ENCODE measurements at regions not wholly inside any gene's neighbourhood (a gene's known extent, or its start where the extent isn't known, plus 50 kb on each side); places are given as distances from the start of the nearest gene placed in this dataset.

GRCh38 chr9:731474-731873, 110.0 kb upstream of the DMRT1 start:
- Histone ChIP-seq H3K27ac (no peak overlapping the region), H3K36me3 (no peaks in the 10 kb centered on the region), H3F3A (ENCODE audit: low read depth) (no peaks in the 10 kb centered on the region), H4K20me1 (ENCODE audit: low read depth) (no peaks in the 10 kb centered on the region), H3K4me2 (no peak overlapping the region), H3K27me3 (no peaks in the 10 kb centered on the region), H2AFZ (replicated peaks) (no peak overlapping the region), H3K4me1 (no peaks in the 10 kb centered on the region), H3K9ac (no peak overlapping the region), H3K79me2 (ENCODE audit: low read depth) (no peaks in the 10 kb centered on the region), H3K9me3 (ENCODE audit: low read depth) (no peaks in the 10 kb centered on the region), H3K4me3 (no peak overlapping the region)
- DNase-seq (ENCODE audit: low spot score), result no peak
- no peak overlapping the region for H3K4me3 Mint-ChIP-seq
- no peak overlapping the region for H3K27ac Mint-ChIP-seq
- H3K27me3 Mint-ChIP-seq (ENCODE audit: insufficient read depth, low read depth), result no peaks in the 10 kb centered on the region
- TF ChIP-seq EZH2phosphoT487 (IDR thresholded peaks at IDR 0.05), result no peak
- no peak for TF ChIP-seq EZH2 (IDR thresholded peaks at IDR 0.05)
- no peak for TF ChIP-seq CTCF (IDR thresholded peaks at IDR 0.05)
- H3K4me1 Mint-ChIP-seq, result no peaks in the 10 kb centered on the region
- H3K36me3 Mint-ChIP-seq, result peaks cover 22% of the 10 kb centered on the region
- H3K9me3 Mint-ChIP-seq, result no peaks in the 10 kb centered on the region

GRCh38 chr9:734831-735511, 106.5 kb upstream of the DMRT1 start:
- no peak for DNase-seq (ENCODE audit: low spot score)
- no peaks in the 10 kb centered on the region for H3K36me3 ChIP-seq
- H3K4me1 ChIP-seq, result no peaks in the 10 kb centered on the region
- H3K9me3 ChIP-seq (ENCODE audit: low read depth), result no peaks in the 10 kb centered on the region
- Mint-ChIP-seq H3K27ac (no peak overlapping the region), H3K4me1 (no peaks in the 10 kb centered on the region), H3K4me3 (no peak overlapping the region), H3K36me3 (peaks cover 31% of the 10 kb centered on the region), H3K27me3 (ENCODE audit: insufficient read depth, low read depth) (no peaks in the 10 kb centered on the region), H3K9me3 (no peaks in the 10 kb centered on the region)
- no peaks in the 10 kb centered on the region for H3F3A ChIP-seq (ENCODE audit: low read depth)
- no peak overlapping the region for H3K4me2 ChIP-seq
- no peak overlapping the region for H3K4me3 ChIP-seq
- H3K9ac ChIP-seq, result no peak overlapping the region
- H3K79me2 ChIP-seq (ENCODE audit: low read depth), result no peaks in the 10 kb centered on the region
- H4K20me1 ChIP-seq (ENCODE audit: low read depth), result no peaks in the 10 kb centered on the region
- no peaks in the 10 kb centered on the region for H3K27me3 ChIP-seq
- no peak overlapping the region for H2AFZ ChIP-seq (replicated peaks)
- TF ChIP-seq CTCF (IDR thresholded peaks at IDR 0.05) (no peak), EZH2phosphoT487 (IDR thresholded peaks at IDR 0.05) (no peak), EZH2 (IDR thresholded peaks at IDR 0.05) (no peak)
- H3K27ac ChIP-seq, result no peak overlapping the region

- H3K9me3 Mint-ChIP-seq, result no peaks in the 10 kb centered on the region
- H3K27ac ChIP-seq, result no peak overlapping the region
- H3K36me3 Mint-ChIP-seq, result peaks cover 34% of the 10 kb centered on the region
- H2AFZ ChIP-seq (replicated peaks), result no peak overlapping the region
- H3K9ac ChIP-seq, result no peak overlapping the region
- no peak for TF ChIP-seq EZH2phosphoT487 (IDR thresholded peaks at IDR 0.05)
- peaks cover under 1% of the 10 kb centered on the region for H3F3A ChIP-seq (ENCODE audit: low read depth)
- H3K36me3 ChIP-seq, result no peaks in the 10 kb centered on the region
- no peak overlapping the region for H3K4me3 Mint-ChIP-seq
- no peak overlapping the region for H3K27ac Mint-ChIP-seq
- H3K27me3 ChIP-seq, result no peaks in the 10 kb centered on the region
- no peaks in the 10 kb centered on the region for H3K4me1 Mint-ChIP-seq
- H3K4me3 ChIP-seq, result no peak overlapping the region
- H3K9me3 ChIP-seq (ENCODE audit: low read depth), result no peaks in the 10 kb centered on the region
- H3K4me1 ChIP-seq, result peaks cover 1% of the 10 kb centered on the region
- H3K79me2 ChIP-seq (ENCODE audit: low read depth), result no peaks in the 10 kb centered on the region
- H3K27me3 Mint-ChIP-seq (ENCODE audit: insufficient read depth, low read depth), result no peaks in the 10 kb centered on the region
- DNase-seq (ENCODE audit: low spot score), result no peak
- no peak overlapping the region for H3K4me2 ChIP-seq
- no peaks in the 10 kb centered on the region for H4K20me1 ChIP-seq (ENCODE audit: low read depth)
Observed at GRCh38 chr9:737400-738120, 103.9 kb upstream of the DMRT1 start.
